WI38 (cell line): ENCODE measurements at regions not wholly inside any gene's neighbourhood (a gene's known extent, or its start where the extent isn't known, plus 50 kb on each side); places are given as distances from the start of the nearest gene placed in this dataset.

ENCODE experiments used
- H3K4me3 ChIP-seq: 2 replicates; pipeline ENCODE4 v1.5.1; 2011; ENCODE audit warnings: low read depth, mild to moderate bottlenecking, control low read depth, low read length
- CTCF ChIP-seq: IDR thresholded peaks from 2 replicates; pipeline ENCODE4 v1.5.1; 2012; ENCODE audit warnings: low read depth, mild to moderate bottlenecking, control low read depth, low read length

DNA sequence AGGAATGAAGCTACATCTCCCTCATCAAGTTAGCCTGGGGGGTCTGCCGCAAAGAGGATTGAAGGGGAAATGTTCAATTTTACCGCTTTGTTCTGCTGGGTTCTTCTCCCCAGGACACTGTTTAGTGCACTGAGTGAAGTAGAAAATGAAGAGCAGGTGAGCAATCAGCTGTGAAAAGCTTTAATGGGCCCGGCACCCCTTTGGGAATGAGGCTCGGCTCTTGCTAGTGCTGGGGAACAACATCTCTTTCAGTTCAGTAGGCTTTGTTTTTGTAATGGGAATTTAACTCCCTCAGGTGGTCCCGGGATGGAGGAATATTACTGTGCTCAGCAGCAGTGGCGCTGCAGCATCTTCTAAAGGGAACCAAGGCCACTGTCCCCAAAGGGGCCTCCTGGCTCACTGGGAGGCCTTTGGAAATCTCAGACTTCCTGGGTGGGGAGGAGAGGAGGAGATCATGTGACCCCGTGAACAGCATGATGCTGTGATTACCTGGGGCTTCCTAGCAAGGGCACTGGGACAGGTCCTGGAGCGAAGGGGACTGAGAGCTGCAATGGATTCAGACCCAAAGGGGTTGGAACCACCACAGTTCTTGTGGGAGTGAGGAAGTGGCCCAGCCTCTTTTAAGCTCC, 85.2 kb upstream of the MAX start:
- H3K4me3 ChIP-seq, result no peak overlapping the region
- no peak for TF ChIP-seq CTCF

DNA sequence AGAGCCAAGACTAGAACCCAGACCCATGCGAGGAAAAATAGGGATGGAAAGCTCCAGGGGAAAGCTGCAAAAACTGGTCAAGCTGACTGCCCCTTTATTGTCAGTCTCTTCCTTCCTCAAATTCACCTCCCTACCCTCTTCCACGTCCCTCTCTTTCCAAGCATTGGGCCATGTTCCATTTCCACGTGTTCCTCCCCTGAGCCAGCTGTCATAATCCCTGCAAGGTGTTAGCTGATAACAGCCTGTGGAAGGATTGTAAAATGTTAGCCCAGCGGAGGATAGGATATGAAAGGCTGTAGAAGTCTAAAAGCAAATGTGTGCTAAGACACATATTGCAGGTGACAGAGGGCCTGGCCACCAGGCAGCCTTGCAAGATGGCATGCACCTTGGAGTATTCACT, 88.0 kb upstream of the MAX start:
- no peak for TF ChIP-seq CTCF
- no peak overlapping the region for H3K4me3 ChIP-seq

DNA sequence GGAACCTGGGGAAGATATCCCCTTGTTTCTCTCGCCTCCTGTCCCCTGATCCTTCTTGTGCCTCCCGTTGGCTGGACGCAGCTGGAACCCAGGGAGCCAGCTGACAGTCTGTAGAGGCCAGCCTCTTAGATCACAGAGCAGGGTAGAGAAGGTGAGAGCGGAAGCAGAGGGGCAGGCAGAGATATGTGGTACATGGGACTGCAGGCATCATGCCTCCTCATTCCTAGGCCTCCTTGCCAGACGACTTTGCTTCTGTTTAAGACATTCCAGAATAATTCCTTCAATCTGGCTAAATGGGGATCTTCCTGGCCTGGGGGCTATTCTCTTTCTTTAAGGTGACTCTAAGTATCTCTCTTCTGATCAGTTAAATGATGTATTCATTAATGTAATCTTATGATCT, 89.4 kb upstream of the MAX start:
- no peak for TF ChIP-seq CTCF
- no peak overlapping the region for H3K4me3 ChIP-seq

DNA sequence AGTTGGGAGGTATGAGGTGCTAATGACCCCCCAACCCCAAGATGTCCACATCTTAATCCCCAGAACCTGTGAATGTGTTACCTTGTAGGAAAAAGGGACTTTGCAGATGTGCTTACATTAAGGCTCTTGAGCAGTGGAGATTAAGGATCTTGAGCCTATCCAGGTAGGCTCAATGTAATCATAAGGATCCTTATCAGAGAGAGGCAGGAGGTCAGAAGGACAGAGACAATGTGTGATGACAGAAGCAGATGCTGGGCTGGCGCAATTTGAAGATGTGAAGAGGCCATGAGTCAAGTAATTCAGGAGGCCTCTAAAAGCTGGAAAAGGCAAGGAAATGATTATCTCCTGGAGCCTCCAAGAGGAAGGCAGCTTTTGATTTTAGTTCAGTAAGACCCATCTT, 90.4 kb upstream of the MAX start:
- no peak overlapping the region for H3K4me3 ChIP-seq
- no peak for TF ChIP-seq CTCF

DNA sequence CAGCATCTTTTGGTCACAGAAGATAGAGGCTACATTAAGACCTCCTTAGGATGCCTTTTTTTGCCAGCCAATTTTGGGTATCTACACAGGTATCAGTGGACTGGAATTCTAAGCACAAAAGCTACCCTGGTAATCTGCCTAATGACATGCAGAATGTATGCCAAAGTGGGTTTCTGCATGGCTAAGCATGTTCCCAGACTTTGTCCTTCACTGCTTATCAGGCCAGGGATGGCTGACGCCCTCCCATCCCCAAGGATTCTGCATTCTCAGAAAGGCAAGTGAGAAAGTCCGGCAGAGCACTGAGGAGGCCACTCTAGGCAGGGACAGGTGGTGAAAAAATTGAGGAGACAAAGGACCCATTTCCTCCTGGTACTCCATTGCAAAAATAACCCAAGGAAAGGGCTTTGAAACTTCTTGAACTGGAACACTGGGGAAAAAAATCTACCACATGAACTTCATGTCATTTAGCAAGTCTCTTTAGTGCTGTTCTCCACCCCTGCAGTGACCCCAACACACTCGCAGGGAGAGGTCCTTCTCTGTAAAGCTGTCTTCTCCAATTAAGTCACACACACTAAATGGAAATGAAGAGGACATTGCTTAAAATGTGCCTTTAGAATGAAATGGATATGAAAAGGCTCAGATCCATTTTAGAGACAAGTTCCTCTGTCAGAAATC, 91.7 kb upstream of the MAX start:
- TF ChIP-seq CTCF, result no peak
- no peak overlapping the region for H3K4me3 ChIP-seq

DNA sequence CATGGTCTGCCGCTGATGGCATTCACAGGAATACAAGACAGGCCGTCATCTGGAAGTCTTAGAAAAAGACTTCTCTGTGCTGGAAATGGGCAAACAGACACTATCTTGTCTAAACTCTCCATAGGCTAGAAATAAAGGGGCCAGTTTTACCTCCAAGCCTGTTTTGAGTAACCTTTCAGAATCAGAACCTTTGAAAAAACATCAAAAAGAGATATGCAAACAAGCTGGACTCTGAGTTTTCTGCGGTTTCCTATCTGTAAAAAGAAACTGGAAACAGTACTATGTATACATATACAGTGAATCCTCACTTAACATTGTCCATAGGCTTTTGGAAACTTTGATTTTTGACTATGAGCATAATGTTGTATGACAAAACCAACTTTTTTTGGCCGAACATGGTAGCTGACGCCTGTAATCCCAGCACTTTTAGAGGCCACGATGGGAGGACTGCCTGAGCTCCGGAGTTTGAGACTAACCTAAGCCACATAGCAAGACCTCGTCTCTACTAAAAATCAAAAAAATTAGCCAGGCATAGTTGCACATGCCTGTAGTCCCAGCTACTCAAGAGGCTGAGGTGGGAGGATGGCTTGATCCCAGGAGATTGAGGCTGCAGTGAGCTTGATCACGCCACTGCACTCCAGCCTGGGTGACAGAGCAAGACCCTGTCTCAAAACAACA, 92.9 kb upstream of the MAX start:
- no peak for TF ChIP-seq CTCF
- H3K4me3 ChIP-seq, result no peak overlapping the region

- H3K4me3 ChIP-seq, result no peak overlapping the region
- no peak for TF ChIP-seq CTCF
These were observed 96.0 kb upstream of the MAX start for GRCh38 chr14:65198346-65198745.
